Liver (tissue), 7 donors: ENCODE measurements at regions not wholly inside any gene's neighbourhood (a gene's known extent, or its start where the extent isn't known, plus 50 kb on each side); places are given as distances from the start of the nearest gene placed in this dataset.

Experiments used
- DNase-seq: peaks from one replicate; pipeline ENCODE4 v3.0.0-alpha.2; 2017; ENCODE audit warnings: low spot score
- H3K27ac ChIP-seq, 2 donors: one replicate each; pipeline ENCODE4 v1.7.0; 2013; ENCODE audit warnings: inconsistent platforms in 2 of 2, low read length in 2 of 2, control low read depth in 1 of 2, low read depth in 1 of 2, mild to moderate bottlenecking in 1 of 2
- H3K27me3 ChIP-seq, 4 donors: one replicate each; pipeline versions ENCODE4 v1.6.1 to v1.7.0; 2013; ENCODE audit warnings: low read length in 3 of 4, inconsistent platforms in 1 of 4, mild to moderate bottlenecking in 1 of 4, moderate library complexity in 1 of 4; ENCODE audit not compliant: control insufficient read depth in 4 of 4, insufficient read depth in 4 of 4
- H3K36me3 ChIP-seq, 4 donors: one replicate each; pipeline versions ENCODE4 v1.6.1 to v1.7.0; 2013; ENCODE audit warnings: low read length in 3 of 4, mild to moderate bottlenecking in 3 of 4, low read depth in 1 of 4, moderate library complexity in 1 of 4; ENCODE audit not compliant: control insufficient read depth in 4 of 4, insufficient read depth in 3 of 4
- H3K4me1 ChIP-seq, 4 donors: one replicate each; pipeline versions ENCODE4 v1.6.1 to v1.7.0; 2013; ENCODE audit warnings: low read length in 3 of 4, mild to moderate bottlenecking in 3 of 4, moderate library complexity in 1 of 4; ENCODE audit not compliant: control insufficient read depth in 4 of 4, insufficient read depth in 4 of 4
- H3K4me3 ChIP-seq, 3 donors: one replicate each; pipeline versions ENCODE4 v1.6.1 to v1.7.0; 2013; ENCODE audit warnings: low read length in 3 of 3, control low read depth in 1 of 3, low read depth in 1 of 3, mild to moderate bottlenecking in 1 of 3
- H3K9ac ChIP-seq, 2 donors: one replicate each; pipeline ENCODE4 v1.7.0; 2013; ENCODE audit warnings: low read length in 2 of 2, mild to moderate bottlenecking in 2 of 2, moderate library complexity in 2 of 2, control low read depth in 1 of 2, low read depth in 1 of 2
- H3K9me3 ChIP-seq, 4 donors: one replicate each; pipeline versions ENCODE4 v1.6.1 to v1.7.0; 2013; ENCODE audit warnings: low read length in 3 of 4; ENCODE audit not compliant: control insufficient read depth in 4 of 4
- EGR1 ChIP-seq, 2 donors: IDR thresholded peaks; 2 replicates each; pipeline ENCODE4 v1.6.1; 2016 to 2018; ENCODE audit warnings: antibody characterized with exemption in 2 of 2, low read depth in 2 of 2
- FOXA1 ChIP-seq: IDR thresholded peaks from 2 replicates; pipeline ENCODE4 v1.6.1; 2016; ENCODE audit warnings: antibody characterized with exemption
- FOXA2 ChIP-seq: IDR thresholded peaks from 2 replicates; pipeline ENCODE4 v1.6.1; 2016; ENCODE audit warnings: antibody characterized with exemption
- GABPA ChIP-seq, 2 donors: IDR thresholded peaks in 1 of 2; conservative IDR thresholded peaks in 1 of 2; 2 replicates each; pipeline ENCODE4 v1.6.1; 2016; ENCODE audit warnings: antibody characterized with exemption in 2 of 2, mild to moderate bottlenecking in 1 of 2, moderate library complexity in 1 of 2
- HNF4A ChIP-seq, 2 donors: conservative IDR thresholded peaks; 2 replicates each; pipeline ENCODE4 v1.6.1; 2016; ENCODE audit warnings: antibody characterized with exemption in 2 of 2, mild to moderate bottlenecking in 2 of 2
- HNF4G ChIP-seq: IDR thresholded peaks from 2 replicates; pipeline ENCODE4 v1.6.1; 2016; ENCODE audit warnings: antibody characterized with exemption
- JUND ChIP-seq, 2 donors: IDR thresholded peaks; 2 replicates each; pipeline ENCODE4 v1.6.1; 2016; ENCODE audit warnings: antibody characterized with exemption in 2 of 2
- MAX ChIP-seq: IDR thresholded peaks from 2 replicates; pipeline ENCODE4 v1.6.1; 2016; ENCODE audit warnings: antibody characterized with exemption
- NR2F2 ChIP-seq: IDR thresholded peaks from 2 replicates; pipeline ENCODE4 v1.6.1; 2016; ENCODE audit warnings: antibody characterized with exemption
- RAD21 ChIP-seq, 2 donors: IDR thresholded peaks; 2 replicates each; pipeline ENCODE4 v1.6.1; 2016; ENCODE audit warnings: antibody characterized with exemption in 2 of 2, mild to moderate bottlenecking in 2 of 2
- RXRA ChIP-seq, 2 donors: IDR thresholded peaks; 2 replicates each; pipeline ENCODE4 v1.6.1; 2017 to 2018; ENCODE audit warnings: antibody characterized with exemption in 2 of 2, mild to moderate bottlenecking in 1 of 2
- SP1 ChIP-seq: IDR thresholded peaks from 2 replicates; pipeline ENCODE4 v1.6.1; 2018; ENCODE audit warnings: antibody characterized with exemption, mild to moderate bottlenecking
- TAF1 ChIP-seq: conservative IDR thresholded peaks from 2 replicates; pipeline ENCODE4 v1.6.1; 2016; ENCODE audit warnings: antibody characterized with exemption, mild to moderate bottlenecking
- YY1 ChIP-seq: IDR thresholded peaks from 2 replicates; pipeline ENCODE4 v1.6.1; 2016; ENCODE audit warnings: antibody characterized with exemption, mild to moderate bottlenecking
- WGBS: extraction: QIAGEN DNeasy Blood & Tissue Kit; methylation state at CpG from one replicate; pipeline ENCODE4 v1.1.7; 2013; 5-methylcytosine and 5-hydroxymethylcytosine counted together
- TF ChIP-seq, protein P1 (sequence below): IDR thresholded peaks from 2 replicates; pipeline ENCODE4 v1.6.1; 2016; ENCODE audit warnings: antibody characterized with exemption
- TF ChIP-seq, protein P2 (sequence below): IDR thresholded peaks from 2 replicates; pipeline ENCODE4 v1.6.1; 2016; ENCODE audit warnings: antibody characterized with exemption, mild to moderate bottlenecking
- donor health status: healthy.
- donor health status: healthy.
- donor health status: healthy.
- donor health status: healthy.

DNA sequence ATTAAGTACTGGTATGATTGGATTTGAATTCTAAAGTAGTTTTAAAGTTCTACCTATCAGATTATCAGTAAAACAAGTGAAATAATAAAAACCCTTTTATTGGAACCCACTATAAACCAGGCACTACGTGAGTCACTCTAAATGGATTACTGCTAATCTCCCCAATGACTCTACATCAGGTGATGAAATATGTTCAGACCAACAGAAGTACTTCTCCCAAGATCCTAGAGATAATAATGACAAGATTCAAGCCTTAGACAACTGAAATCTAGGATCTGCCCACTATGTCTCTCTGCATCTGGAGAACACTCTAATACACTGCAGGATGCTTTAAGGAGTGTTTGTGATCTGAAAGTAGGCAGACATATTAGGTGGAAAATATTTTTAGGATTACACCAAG is 652.1 kb upstream of the CHORDC1 start:
- H3K27ac ChIP-seq: no peak overlapping the region
- no peak overlapping the region for H3K9ac ChIP-seq
- no peaks in the 10 kb centered on the region for H3K4me1 ChIP-seq
- WGBS: 68% methylated on average over 1 of the region's 1 CpG
- no peaks in the 10 kb centered on the region for H3K36me3 ChIP-seq
- TF ChIP-seq GABPA (IDR thresholded peaks at IDR 0.05 in 1 of 2, conservative IDR thresholded peaks at IDR 0.05 in 1 of 2): no peak
- TF ChIP-seq HNF4A (conservative IDR thresholded peaks at IDR 0.05): no peak
- TF ChIP-seq FOXA2: no peak
- no peak for TF ChIP-seq EGR1 (IDR thresholded peaks at IDR 0.05; ENCODE audit: low read depth in 2 of 2)
- no peak for TF ChIP-seq RXRA (IDR thresholded peaks at IDR 0.05)
- peaks cover 0 to 3% (median 0%) of the 10 kb centered on the region in 4 donors for H3K9me3 ChIP-seq
- no peak for DNase-seq
- no peak overlapping the region for H3K4me3 ChIP-seq
- no peaks in the 10 kb centered on the region for H3K27me3 ChIP-seq

GRCh38 chr11:90874281-90874680 is 651.4 kb upstream of the CHORDC1 start:
- Histone ChIP-seq H3K9me3 (peaks cover 0 to 3% (median 0%) of the 10 kb centered on the region in 4 donors), H3K4me3 (no peak overlapping the region), H3K36me3 (no peaks in the 10 kb centered on the region), H3K27me3 (no peaks in the 10 kb centered on the region), H3K27ac (no peak overlapping the region), H3K4me1 (no peaks in the 10 kb centered on the region), H3K9ac (no peak overlapping the region)
- DNase-seq: no peak
- TF ChIP-seq HNF4G: no peak
- TF ChIP-seq, protein P1, sequence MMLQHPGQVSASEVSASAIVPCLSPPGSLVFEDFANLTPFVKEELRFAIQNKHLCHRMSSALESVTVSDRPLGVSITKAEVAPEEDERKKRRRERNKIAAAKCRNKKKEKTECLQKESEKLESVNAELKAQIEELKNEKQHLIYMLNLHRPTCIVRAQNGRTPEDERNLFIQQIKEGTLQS: no peak
- no peak for TF ChIP-seq FOXA1
- TF ChIP-seq GABPA (IDR thresholded peaks at IDR 0.05 in 1 of 2, conservative IDR thresholded peaks at IDR 0.05 in 1 of 2): no peak
- TF ChIP-seq JUND (IDR thresholded peaks at IDR 0.05): no peak
- TF ChIP-seq EGR1 (IDR thresholded peaks at IDR 0.05; ENCODE audit: low read depth in 2 of 2): no peak

GRCh38 chr11:90867416-90867815 is 644.6 kb upstream of the CHORDC1 start:
- no peaks in the 10 kb centered on the region for H3K9me3 ChIP-seq
- no peaks in the 10 kb centered on the region for H3K27me3 ChIP-seq
- no peaks in the 10 kb centered on the region for H3K4me1 ChIP-seq
- no peak overlapping the region for H3K4me3 ChIP-seq
- no peak overlapping the region for H3K27ac ChIP-seq
- no peak for TF ChIP-seq EGR1 (IDR thresholded peaks at IDR 0.05; ENCODE audit: low read depth in 2 of 2)
- no peak for TF ChIP-seq RAD21 (IDR thresholded peaks at IDR 0.05)
- TF ChIP-seq YY1: no peak
- TF ChIP-seq GABPA (IDR thresholded peaks at IDR 0.05 in 1 of 2, conservative IDR thresholded peaks at IDR 0.05 in 1 of 2): no peak
- no peak for TF ChIP-seq SP1
- no peak for TF ChIP-seq NR2F2
- no peak for TF ChIP-seq FOXA2
- TF ChIP-seq MAX: no peak
- no peak for TF ChIP-seq HNF4A (conservative IDR thresholded peaks at IDR 0.05)
- TF ChIP-seq JUND (IDR thresholded peaks at IDR 0.05): no peak
- TF ChIP-seq RXRA (IDR thresholded peaks at IDR 0.05): no peak
- TF ChIP-seq, protein P2, sequence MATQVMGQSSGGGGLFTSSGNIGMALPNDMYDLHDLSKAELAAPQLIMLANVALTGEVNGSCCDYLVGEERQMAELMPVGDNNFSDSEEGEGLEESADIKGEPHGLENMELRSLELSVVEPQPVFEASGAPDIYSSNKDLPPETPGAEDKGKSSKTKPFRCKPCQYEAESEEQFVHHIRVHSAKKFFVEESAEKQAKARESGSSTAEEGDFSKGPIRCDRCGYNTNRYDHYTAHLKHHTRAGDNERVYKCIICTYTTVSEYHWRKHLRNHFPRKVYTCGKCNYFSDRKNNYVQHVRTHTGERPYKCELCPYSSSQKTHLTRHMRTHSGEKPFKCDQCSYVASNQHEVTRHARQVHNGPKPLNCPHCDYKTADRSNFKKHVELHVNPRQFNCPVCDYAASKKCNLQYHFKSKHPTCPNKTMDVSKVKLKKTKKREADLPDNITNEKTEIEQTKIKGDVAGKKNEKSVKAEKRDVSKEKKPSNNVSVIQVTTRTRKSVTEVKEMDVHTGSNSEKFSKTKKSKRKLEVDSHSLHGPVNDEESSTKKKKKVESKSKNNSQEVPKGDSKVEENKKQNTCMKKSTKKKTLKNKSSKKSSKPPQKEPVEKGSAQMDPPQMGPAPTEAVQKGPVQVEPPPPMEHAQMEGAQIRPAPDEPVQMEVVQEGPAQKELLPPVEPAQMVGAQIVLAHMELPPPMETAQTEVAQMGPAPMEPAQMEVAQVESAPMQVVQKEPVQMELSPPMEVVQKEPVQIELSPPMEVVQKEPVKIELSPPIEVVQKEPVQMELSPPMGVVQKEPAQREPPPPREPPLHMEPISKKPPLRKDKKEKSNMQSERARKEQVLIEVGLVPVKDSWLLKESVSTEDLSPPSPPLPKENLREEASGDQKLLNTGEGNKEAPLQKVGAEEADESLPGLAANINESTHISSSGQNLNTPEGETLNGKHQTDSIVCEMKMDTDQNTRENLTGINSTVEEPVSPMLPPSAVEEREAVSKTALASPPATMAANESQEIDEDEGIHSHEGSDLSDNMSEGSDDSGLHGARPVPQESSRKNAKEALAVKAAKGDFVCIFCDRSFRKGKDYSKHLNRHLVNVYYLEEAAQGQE: no peak
- no peak for TF ChIP-seq TAF1
- no peak for DNase-seq
- H3K9ac ChIP-seq: no peak overlapping the region
- H3K36me3 ChIP-seq: no peaks in the 10 kb centered on the region
